Mesendoderm (in vitro differentiated cells): ENCODE measurements at regions not wholly inside any gene's neighbourhood (a gene's known extent, or its start where the extent isn't known, plus 50 kb on each side); places are given as distances from the start of the nearest gene placed in this dataset.

Experiments
- DNase-seq: peaks from one replicate; pipeline ENCODE4 v3.0.0; 2013
- H2AK5ac ChIP-seq: 2 replicates; pipeline ENCODE4 v1.6.1; 2013; ENCODE audit warnings: low read length, inconsistent platforms
- H2BK120ac ChIP-seq: 2 replicates; pipeline ENCODE4 v1.6.1; 2013; ENCODE audit warnings: low read depth, mild to moderate bottlenecking, low read length, moderate library complexity, mixed read lengths
- H2BK15ac ChIP-seq: replicated peaks from 2 replicates; pipeline ENCODE4 v1.6.1; 2013; ENCODE audit warnings: low read depth, mild to moderate bottlenecking, moderate library complexity
- H2BK5ac ChIP-seq: 2 replicates; pipeline ENCODE4 v1.6.1; 2013; ENCODE audit warnings: low read length, inconsistent platforms
- H3K18ac ChIP-seq: 2 replicates; pipeline ENCODE4 v1.6.1; 2013; ENCODE audit warnings: mild to moderate bottlenecking, low read length, mixed read lengths
- H3K23ac ChIP-seq: one replicate; pipeline ENCODE4 v1.6.1; 2013; ENCODE audit warnings: low read length
- H3K27ac ChIP-seq: 2 replicates; pipeline ENCODE4 v1.5.1; 2013; ENCODE audit warnings: low read depth, mild to moderate bottlenecking, inconsistent platforms, low read length, moderate library complexity
- H3K27me3 ChIP-seq: 2 replicates; pipeline ENCODE4 v1.6.1; 2013; ENCODE audit warnings: low read length, control low read depth, mild to moderate bottlenecking, inconsistent platforms; ENCODE audit not compliant: insufficient read depth, poor library complexity
- H3K36me3 ChIP-seq: 2 replicates; pipeline ENCODE4 v1.6.1; 2013; ENCODE audit warnings: low read length, inconsistent platforms; ENCODE audit not compliant: control insufficient read depth, insufficient read depth
- H3K4ac ChIP-seq: one replicate; pipeline ENCODE4 v1.6.1; 2013; ENCODE audit warnings: low read depth, mild to moderate bottlenecking, low read length, moderate library complexity
- H3K4me1 ChIP-seq: 2 replicates; pipeline ENCODE4 v1.6.1; 2013; ENCODE audit warnings: low read depth, low read length, inconsistent platforms; ENCODE audit not compliant: control insufficient read depth
- H3K4me2 ChIP-seq: 2 replicates; pipeline ENCODE4 v1.6.1; 2013; ENCODE audit warnings: low read length
- H3K4me3 ChIP-seq: 2 replicates; pipeline ENCODE4 v1.5.1; 2013; ENCODE audit warnings: mild to moderate bottlenecking, low read length
- H3K56ac ChIP-seq: one replicate; pipeline ENCODE4 v1.6.1; 2013; ENCODE audit warnings: low read length
- H3K79me1 ChIP-seq: 2 replicates; pipeline ENCODE4 v1.6.1; 2013; ENCODE audit warnings: low read length, inconsistent platforms
- H3K79me2 ChIP-seq: 2 replicates; pipeline ENCODE4 v1.6.1; 2013; ENCODE audit warnings: mild to moderate bottlenecking, low read length; ENCODE audit not compliant: control insufficient read depth, insufficient read depth
- H3K9ac ChIP-seq: 2 replicates; pipeline ENCODE4 v1.6.1; 2013; ENCODE audit warnings: low read length, inconsistent platforms
- H4K5ac ChIP-seq: one replicate; pipeline ENCODE4 v1.6.1; 2013; ENCODE audit warnings: low read length
- H4K8ac ChIP-seq: one replicate; pipeline ENCODE4 v1.6.1; 2013; ENCODE audit warnings: low read depth, mild to moderate bottlenecking, control low read depth, low read length, moderate library complexity
- WGBS: extraction: QIAGEN DNeasy Blood & Tissue Kit; methylation state at CpG from one replicate; pipeline ENCODE4 v1.1.7; 2013; ENCODE audit warnings: low lambda C conversion rate, missing lambda C conversion rate; ENCODE audit not compliant: insufficient coverage; ENCODE audit errors: extremely low coverage; 5-methylcytosine and 5-hydroxymethylcytosine counted together

DNA sequence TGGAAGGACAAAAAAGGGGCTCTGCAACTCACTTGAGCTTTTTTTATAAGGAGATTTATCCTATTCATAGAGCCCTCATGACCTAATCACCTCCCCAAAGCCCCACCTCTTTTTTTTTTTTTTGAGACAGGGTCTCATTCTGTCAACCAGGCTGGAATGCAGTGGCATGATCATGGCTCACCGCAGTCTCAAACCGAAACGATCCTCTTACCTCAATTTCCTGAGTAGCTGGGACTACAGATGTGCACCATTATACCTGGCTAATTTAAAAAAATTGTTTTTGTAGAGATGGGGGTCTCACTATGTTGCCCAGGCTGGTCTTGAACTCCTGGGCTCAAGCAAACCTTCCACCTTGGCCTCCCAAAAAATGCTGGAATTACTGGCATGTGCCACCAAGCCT lies 61.6 kb upstream of the PDGFRA start:
- Histone ChIP-seq H3K27ac (no peak overlapping the region), H3K9ac (no peak overlapping the region), H3K56ac (no peak overlapping the region), H3K4me2 (no peak overlapping the region), H2BK15ac (no peak overlapping the region), H4K8ac (no peak overlapping the region), H3K36me3 (no peaks in the 10 kb centered on the region), H3K18ac (no peak overlapping the region), H3K4me3 (no peak overlapping the region), H4K5ac (no peak overlapping the region), H3K23ac (no peak overlapping the region), H2BK5ac (no peak overlapping the region), H2BK120ac (no peak overlapping the region), H3K79me2 (no peaks in the 10 kb centered on the region), H3K27me3 (no peaks in the 10 kb centered on the region), H3K4ac (no peak overlapping the region), H3K79me1 (no peaks in the 10 kb centered on the region), H3K4me1 (no peaks in the 10 kb centered on the region), H2AK5ac (no peak overlapping the region)
- WGBS: no CpG with 5 or more reads among the region's 3 CpGs
- DNase-seq: no peak

DNA sequence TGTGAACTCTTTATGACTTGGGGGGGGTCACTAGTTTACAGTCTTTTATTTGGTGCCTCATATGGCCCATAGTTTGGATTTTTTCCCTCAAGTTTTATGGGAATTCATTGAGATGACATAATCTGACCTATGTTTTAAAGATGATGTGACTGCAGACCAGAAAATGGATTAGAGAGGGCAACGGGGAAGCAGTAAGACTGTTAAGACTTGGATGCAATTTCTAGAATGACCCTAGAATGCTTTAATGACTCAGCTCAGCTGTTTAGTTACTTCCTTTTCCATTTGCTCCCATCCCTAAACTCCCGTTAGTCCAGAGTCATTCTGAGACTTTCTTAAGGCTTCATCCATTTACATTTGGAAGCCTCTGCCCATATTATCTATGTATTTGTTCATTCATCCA lies 59.9 kb upstream of the PDGFRA start:
- Histone ChIP-seq H3K23ac (no peak overlapping the region), H2AK5ac (no peak overlapping the region), H3K18ac (no peak overlapping the region), H3K79me1 (no peaks in the 10 kb centered on the region), H3K4me1 (no peaks in the 10 kb centered on the region), H3K4ac (no peak overlapping the region), H3K79me2 (no peaks in the 10 kb centered on the region), H3K9ac (no peak overlapping the region), H2BK5ac (no peak overlapping the region), H3K4me3 (no peak overlapping the region), H3K27me3 (no peaks in the 10 kb centered on the region), H3K27ac (no peak overlapping the region), H4K8ac (no peak overlapping the region), H4K5ac (no peak overlapping the region), H3K4me2 (no peak overlapping the region), H3K36me3 (no peaks in the 10 kb centered on the region), H2BK120ac (no peak overlapping the region), H3K56ac (no peak overlapping the region), H2BK15ac (no peak overlapping the region)
- no peak for DNase-seq
- no CpG with 5 or more reads among the region's 2 CpGs for WGBS

DNA sequence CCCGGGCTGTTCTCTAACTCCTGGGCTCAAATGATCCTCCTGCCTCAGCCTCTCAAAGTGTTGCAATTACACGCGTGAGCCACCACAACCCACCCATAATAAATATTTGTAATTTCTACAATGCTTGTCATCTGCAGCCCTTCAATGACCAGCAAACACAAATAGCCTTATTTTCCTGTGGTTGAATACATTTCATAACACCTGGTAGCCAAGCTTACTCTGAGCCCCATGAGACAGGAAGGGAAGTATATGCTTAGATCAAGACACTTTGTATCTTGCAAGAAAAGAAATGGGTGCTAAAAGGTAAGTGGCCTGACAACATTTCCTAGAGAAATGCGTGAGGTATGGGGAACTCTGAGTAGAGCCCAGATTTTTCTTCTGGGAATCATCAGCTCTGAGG lies 56.9 kb upstream of the PDGFRA start:
- H3K79me1 ChIP-seq: no peaks in the 10 kb centered on the region
- no peak overlapping the region for H2AK5ac ChIP-seq
- H4K8ac ChIP-seq: no peak overlapping the region
- no peak overlapping the region for H3K18ac ChIP-seq
- H3K27me3 ChIP-seq: no peaks in the 10 kb centered on the region
- no peak overlapping the region for H2BK120ac ChIP-seq
- H3K23ac ChIP-seq: no peak overlapping the region
- H4K5ac ChIP-seq: no peak overlapping the region
- H3K4me1 ChIP-seq: no peaks in the 10 kb centered on the region
- no peak overlapping the region for H3K9ac ChIP-seq
- H2BK5ac ChIP-seq: no peak overlapping the region
- no peak overlapping the region for H3K27ac ChIP-seq
- no peak for DNase-seq
- no peak overlapping the region for H3K4ac ChIP-seq
- H3K4me3 ChIP-seq: no peak overlapping the region
- H3K56ac ChIP-seq: no peak overlapping the region
- H3K36me3 ChIP-seq: no peaks in the 10 kb centered on the region
- WGBS: no CpG with 5 or more reads among the region's 4 CpGs
- no peak overlapping the region for H3K4me2 ChIP-seq
- no peaks in the 10 kb centered on the region for H3K79me2 ChIP-seq
- no peak overlapping the region for H2BK15ac ChIP-seq

GRCh38 chr4:54173281-54173912 lies 55.7 kb upstream of the PDGFRA start:
- H3K4me3 ChIP-seq: no peak overlapping the region
- no peak for DNase-seq
- H3K36me3 ChIP-seq: no peaks in the 10 kb centered on the region
- no peaks in the 10 kb centered on the region for H3K79me2 ChIP-seq
- H3K4me1 ChIP-seq: no peaks in the 10 kb centered on the region
- H3K79me1 ChIP-seq: no peaks in the 10 kb centered on the region
- H4K8ac ChIP-seq: no peak overlapping the region
- WGBS: 90% methylated on average over 1 of the region's 4 CpGs
- no peak overlapping the region for H3K27ac ChIP-seq
- no peak overlapping the region for H3K23ac ChIP-seq
- H3K4ac ChIP-seq: no peak overlapping the region
- H3K4me2 ChIP-seq: no peak overlapping the region
- H3K27me3 ChIP-seq: no peaks in the 10 kb centered on the region
- no peak overlapping the region for H2BK5ac ChIP-seq
- no peak overlapping the region for H3K18ac ChIP-seq
- no peak overlapping the region for H3K9ac ChIP-seq
- H2AK5ac ChIP-seq: no peak overlapping the region
- H2BK120ac ChIP-seq: no peak overlapping the region
- H3K56ac ChIP-seq: no peak overlapping the region
- H2BK15ac ChIP-seq: no peak overlapping the region
- no peak overlapping the region for H4K5ac ChIP-seq

GRCh38 chr4:54176202-54176601 lies 52.9 kb upstream of the PDGFRA start:
- H2BK15ac ChIP-seq: no peak overlapping the region
- no peaks in the 10 kb centered on the region for H3K79me2 ChIP-seq
- no peak overlapping the region for H2BK5ac ChIP-seq
- DNase-seq: no peak
- H3K23ac ChIP-seq: no peak overlapping the region
- H3K27me3 ChIP-seq: no peaks in the 10 kb centered on the region
- no peak overlapping the region for H2AK5ac ChIP-seq
- H3K27ac ChIP-seq: no peak overlapping the region
- no peak overlapping the region for H3K9ac ChIP-seq
- no peak overlapping the region for H3K4me2 ChIP-seq
- no peak overlapping the region for H3K4ac ChIP-seq
- H3K4me3 ChIP-seq: no peak overlapping the region
- no peak overlapping the region for H4K8ac ChIP-seq
- no peak overlapping the region for H3K18ac ChIP-seq
- H3K56ac ChIP-seq: no peak overlapping the region
- no peak overlapping the region for H2BK120ac ChIP-seq
- H3K4me1 ChIP-seq: no peaks in the 10 kb centered on the region
- H4K5ac ChIP-seq: no peak overlapping the region
- no CpG with 5 or more reads among the region's 2 CpGs for WGBS
- H3K79me1 ChIP-seq: no peaks in the 10 kb centered on the region
- H3K36me3 ChIP-seq: no peaks in the 10 kb centered on the region
